GM10847 (cell line): ENCODE measurements at regions not wholly inside any gene's neighbourhood (a gene's known extent, or its start where the extent isn't known, plus 50 kb on each side); places are given as distances from the start of the nearest gene placed in this dataset.

Experiments
- POLR2A ChIP-seq: IDR thresholded peaks from 2 replicates; pipeline ENCODE4 v1.6.1; 2011; ENCODE audit not compliant: insufficient read length; ENCODE audit errors: extremely low read depth

- TF ChIP-seq POLR2A: no peak
Measured at GRCh38 chr17:70434536-70435490, 265.5 kb downstream of the KCNJ2 start.

- no peak for TF ChIP-seq POLR2A
Measured at GRCh38 chr17:70437656-70438055, 268.3 kb downstream of the KCNJ2 start.

- TF ChIP-seq POLR2A: no peak
Measured at GRCh38 chr17:70446446-70446845, 277.1 kb downstream of the KCNJ2 start.

- no peak for TF ChIP-seq POLR2A
Measured at GRCh38 chr17:70447588-70447987, 278.3 kb downstream of the KCNJ2 start.

GRCh38 chr17:70454377-70454776 is 285.0 kb downstream of the KCNJ2 start:
- TF ChIP-seq POLR2A: no peak

- TF ChIP-seq POLR2A: no peak
Measured at GRCh38 chr17:70454908-70455307, 285.6 kb downstream of the KCNJ2 start.

DNA sequence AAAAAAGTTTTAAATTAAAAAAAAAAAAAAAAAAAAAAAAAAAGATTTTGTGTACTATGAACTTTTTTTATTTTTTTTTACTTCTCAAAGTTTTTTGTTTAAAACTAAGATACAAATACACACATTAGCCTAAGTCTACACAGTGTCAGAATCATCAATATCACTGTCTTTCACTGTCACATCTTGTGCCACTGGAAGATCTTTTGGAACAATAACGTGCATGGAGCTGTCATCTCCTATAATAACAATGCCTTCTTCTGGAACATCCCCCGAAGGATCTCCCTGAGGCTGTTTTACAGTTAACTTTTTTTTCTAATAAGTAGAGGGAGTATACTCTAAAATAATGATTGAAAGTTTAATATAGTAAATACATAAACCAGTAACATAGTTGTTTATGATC is 295.7 kb downstream of the KCNJ2 start:
- no peak for TF ChIP-seq POLR2A

DNA sequence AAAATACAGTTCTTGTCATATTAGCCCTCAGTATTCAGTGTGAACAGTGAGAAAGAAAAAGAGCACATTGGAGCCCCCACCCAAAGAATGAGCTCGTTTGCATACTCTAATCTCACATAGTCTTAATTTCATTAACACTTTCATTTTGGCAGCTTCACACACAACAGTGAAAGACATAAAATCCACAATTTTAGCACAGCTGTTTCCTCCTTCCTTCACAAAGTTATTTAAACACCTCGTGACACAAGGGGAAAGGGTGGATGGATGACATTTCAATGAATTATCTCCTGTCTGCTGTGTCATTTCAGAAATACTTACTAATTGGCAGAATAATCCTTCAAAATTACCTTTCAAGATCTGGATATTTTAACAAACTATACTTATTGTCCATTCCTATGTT is 299.3 kb downstream of the KCNJ2 start:
- TF ChIP-seq POLR2A: no peak

DNA sequence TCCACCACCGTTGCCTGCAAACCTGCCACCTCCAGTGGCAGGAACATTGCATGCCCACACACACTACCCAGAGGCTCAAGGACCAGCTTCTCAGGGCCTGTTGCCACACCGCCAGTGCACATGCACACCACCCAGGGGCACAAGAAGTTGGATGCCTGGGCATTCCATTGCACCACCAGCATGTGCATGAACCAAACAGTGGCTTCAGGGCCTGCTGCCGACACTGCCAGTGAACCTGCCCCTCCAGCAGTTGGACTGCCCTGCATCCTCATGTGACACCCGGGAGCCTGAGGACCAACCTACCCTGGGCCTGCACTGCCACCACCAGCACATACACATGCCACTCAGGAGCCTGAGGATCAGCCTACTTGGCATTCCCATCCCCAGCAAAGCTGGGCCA is 303.7 kb downstream of the KCNJ2 start:
- no peak for TF ChIP-seq POLR2A

DNA sequence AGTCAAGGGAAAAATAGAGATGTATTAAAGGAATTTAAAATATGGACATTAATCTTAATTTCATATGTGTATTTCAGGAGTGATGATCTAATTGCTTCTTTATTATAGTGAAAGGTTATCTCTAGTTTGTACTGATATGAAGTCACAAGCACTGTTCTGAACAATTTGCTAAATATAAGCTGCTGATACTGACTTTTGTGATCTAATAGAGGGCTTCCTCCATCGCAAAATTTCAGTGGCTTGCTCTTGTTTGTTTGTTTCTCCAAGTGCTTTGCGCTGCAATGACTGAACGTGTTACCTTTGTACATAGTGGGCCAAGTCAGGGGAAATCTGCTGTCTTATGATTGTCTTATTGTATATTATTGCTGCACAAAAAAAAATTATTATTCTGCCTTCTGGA is 307.0 kb downstream of the KCNJ2 start:
- TF ChIP-seq POLR2A: no peak

DNA sequence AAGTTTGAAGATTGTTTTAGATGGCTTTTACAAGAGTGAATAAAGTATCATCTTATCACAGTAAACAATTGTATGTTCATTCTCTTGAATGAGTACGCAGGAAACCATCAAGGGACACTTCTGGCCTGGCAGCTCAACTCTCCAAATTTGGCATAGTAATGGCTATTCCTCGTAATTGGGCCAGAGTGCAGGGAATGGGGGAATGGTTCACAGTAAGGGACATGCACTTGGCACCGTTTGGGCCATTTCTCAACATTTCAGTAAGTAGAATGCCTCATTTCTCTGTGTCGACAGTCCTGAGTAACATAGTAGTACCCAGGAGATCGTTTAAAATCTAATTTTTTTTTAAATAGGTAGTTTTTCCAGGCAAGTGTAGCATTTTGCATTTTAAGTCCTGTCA is 309.6 kb downstream of the KCNJ2 start:
- no peak for TF ChIP-seq POLR2A

DNA sequence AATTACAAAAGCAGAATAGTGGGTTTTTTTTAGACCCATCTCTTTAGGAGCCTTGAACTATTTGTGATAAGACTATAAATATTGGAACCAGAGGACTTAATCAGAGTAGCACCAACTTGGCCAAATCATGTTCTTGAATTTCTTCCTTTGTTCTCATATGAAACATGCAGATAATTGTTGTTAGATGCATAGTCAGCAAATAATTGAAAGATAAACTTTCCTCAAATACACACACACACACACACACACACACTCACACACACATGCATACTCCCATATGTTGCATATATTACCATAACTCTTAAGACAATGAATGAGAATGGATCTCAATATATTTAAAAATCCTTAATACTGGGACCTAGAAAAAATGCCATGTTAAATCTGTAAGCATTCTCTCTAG is 310.4 kb downstream of the KCNJ2 start:
- no peak for TF ChIP-seq POLR2A

- TF ChIP-seq POLR2A: no peak
Measured at GRCh38 chr17:70483624-70484023, 314.3 kb downstream of the KCNJ2 start.

GRCh38 chr17:70484050-70484449 is 314.7 kb downstream of the KCNJ2 start:
- TF ChIP-seq POLR2A: no peak

DNA sequence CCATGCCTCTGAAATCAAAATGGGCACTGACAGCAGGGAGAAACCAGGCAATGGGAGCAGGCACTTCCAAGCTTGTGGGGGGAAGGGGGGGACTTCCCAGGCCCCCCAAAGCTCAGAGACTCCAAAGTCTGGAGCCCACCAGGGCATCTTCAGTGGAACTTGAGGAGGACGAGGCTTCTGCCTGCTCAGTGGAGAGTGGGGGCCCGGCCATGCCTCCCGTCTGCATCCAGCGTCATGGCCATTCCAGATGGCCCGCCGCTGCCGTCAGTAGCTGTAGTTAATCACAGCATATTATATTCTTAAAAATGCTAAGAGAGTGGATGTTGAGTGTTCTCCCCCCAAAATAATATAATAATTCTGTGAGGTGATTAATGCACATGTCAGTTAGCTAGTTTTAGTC is 315.2 kb downstream of the KCNJ2 start:
- TF ChIP-seq POLR2A: no peak

- TF ChIP-seq POLR2A: no peak
Measured at GRCh38 chr17:70492368-70492767, 323.0 kb downstream of the KCNJ2 start.
